Stimulated activated CD4-positive, alpha-beta T cell treated with anti-CD3 and anti-CD28 coated beads, Interleukin-1b, Interleukin-23, amount 100 ng/mL, for 4 hours (primary cell): ENCODE measurements at regions not wholly inside any gene's neighbourhood (a gene's known extent, or its start where the extent isn't known, plus 50 kb on each side); places are given as distances from the start of the nearest gene placed in this dataset.

Experiments
- DNase-seq, 2 donors: peaks; one replicate each; pipeline ENCODE4 v3.0.0-alpha.2; 2020; ENCODE audit warnings: low read depth in 2 of 2

GRCh38 chr18:51941999-51942398 is 398.0 kb upstream of the DCC start:
- DNase-seq: no peak

GRCh38 chr18:51943281-51943680 is 396.7 kb upstream of the DCC start:
- no peak for DNase-seq

- DNase-seq: no peak
These were observed 393.1 kb upstream of the DCC start for GRCh38 chr18:51946946-51947345.

GRCh38 chr18:51952844-51953243 is 387.2 kb upstream of the DCC start:
- DNase-seq: no peak

- no peak for DNase-seq
These were observed 386.5 kb upstream of the DCC start for GRCh38 chr18:51953521-51953920.

GRCh38 chr18:51955136-51955535 is 384.9 kb upstream of the DCC start:
- no peak for DNase-seq

GRCh38 chr18:51957001-51957400 is 383.0 kb upstream of the DCC start:
- DNase-seq: no peak

- DNase-seq: no peak
These were observed 359.9 kb upstream of the DCC start for GRCh38 chr18:51980101-51980500.

- no peak for DNase-seq
These were observed 351.7 kb upstream of the DCC start for GRCh38 chr18:51988277-51988676.

- no peak for DNase-seq
These were observed 342.9 kb upstream of the DCC start for GRCh38 chr18:51997129-51997528.

- DNase-seq: no peak
These were observed 341.9 kb upstream of the DCC start for GRCh38 chr18:51998066-51998465.

- DNase-seq: no peak
These were observed 341.3 kb upstream of the DCC start for GRCh38 chr18:51998711-51999110.

GRCh38 chr18:51999351-51999750 is 340.6 kb upstream of the DCC start:
- no peak for DNase-seq

GRCh38 chr18:52000435-52000834 is 339.6 kb upstream of the DCC start:
- no peak for DNase-seq

GRCh38 chr18:52001106-52001505 is 338.9 kb upstream of the DCC start:
- DNase-seq: no peak

GRCh38 chr18:52002600-52002999 is 337.4 kb upstream of the DCC start:
- no peak for DNase-seq

- no peak for DNase-seq
These were observed 332.9 kb upstream of the DCC start for GRCh38 chr18:52007105-52007504.

- no peak for DNase-seq
These were observed 331.7 kb upstream of the DCC start for GRCh38 chr18:52008330-52008729.

- no peak for DNase-seq
These were observed 331.3 kb upstream of the DCC start for GRCh38 chr18:52008736-52009135.

GRCh38 chr18:52009958-52010357 is 330.0 kb upstream of the DCC start:
- no peak for DNase-seq

GRCh38 chr18:52045946-52046675 is 293.9 kb upstream of the DCC start:
- DNase-seq: no peak

- DNase-seq: no peak
These were observed 293.2 kb upstream of the DCC start for GRCh38 chr18:52046842-52047241.

GRCh38 chr18:52054324-52054723 is 285.7 kb upstream of the DCC start:
- DNase-seq: no peak

- DNase-seq: no peak
These were observed 279.2 kb upstream of the DCC start for GRCh38 chr18:52060607-52061304.
